HG03159 (cell line): ENCODE measurements at regions not wholly inside any gene's neighbourhood (a gene's known extent, or its start where the extent isn't known, plus 50 kb on each side); places are given as distances from the start of the nearest gene placed in this dataset.

Source experiments
- ATAC-seq: cut with Tn5 transposase; IDR thresholded peaks from one replicate; pipeline ENCODE4 v1.9.1; 2021; ENCODE audit warnings: mild to moderate bottlenecking, moderate library complexity; ENCODE audit not compliant: unreplicated experiment

- no peak for ATAC-seq
These were observed 219.2 kb upstream of the NAALADL2 start for GRCh38 chr3:174639970-174640369.

DNA sequence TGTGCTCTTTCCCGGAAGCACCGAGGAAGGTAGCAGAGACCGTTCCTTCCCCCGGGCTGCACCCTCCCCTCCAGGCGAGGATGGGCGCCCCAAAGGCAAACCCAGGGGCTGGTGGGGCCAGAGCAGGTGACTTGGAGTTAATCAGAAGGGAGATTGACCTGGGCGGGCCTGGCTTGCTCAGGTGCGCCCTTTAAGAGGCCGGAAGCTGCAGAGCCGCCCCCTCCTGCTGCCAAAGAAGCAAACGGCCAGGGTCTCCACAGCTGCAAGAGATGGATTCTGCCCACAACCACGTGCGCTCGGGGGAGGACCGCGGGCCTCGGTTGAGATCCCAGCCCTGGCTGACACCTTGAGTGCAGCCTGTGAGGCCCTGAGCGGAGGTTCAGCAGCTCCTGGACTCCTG lies 218.2 kb upstream of the NAALADL2 start:
- ATAC-seq: no peak

- no peak for ATAC-seq
These were observed 214.8 kb upstream of the NAALADL2 start for GRCh38 chr3:174644287-174644686.

- no peak for ATAC-seq
These were observed 207.2 kb upstream of the NAALADL2 start for GRCh38 chr3:174651951-174652350.

GRCh38 chr3:174659511-174659910 lies 199.6 kb upstream of the NAALADL2 start:
- no peak for ATAC-seq

- ATAC-seq: no peak
These were observed 196.5 kb upstream of the NAALADL2 start for GRCh38 chr3:174662653-174663052.

DNA sequence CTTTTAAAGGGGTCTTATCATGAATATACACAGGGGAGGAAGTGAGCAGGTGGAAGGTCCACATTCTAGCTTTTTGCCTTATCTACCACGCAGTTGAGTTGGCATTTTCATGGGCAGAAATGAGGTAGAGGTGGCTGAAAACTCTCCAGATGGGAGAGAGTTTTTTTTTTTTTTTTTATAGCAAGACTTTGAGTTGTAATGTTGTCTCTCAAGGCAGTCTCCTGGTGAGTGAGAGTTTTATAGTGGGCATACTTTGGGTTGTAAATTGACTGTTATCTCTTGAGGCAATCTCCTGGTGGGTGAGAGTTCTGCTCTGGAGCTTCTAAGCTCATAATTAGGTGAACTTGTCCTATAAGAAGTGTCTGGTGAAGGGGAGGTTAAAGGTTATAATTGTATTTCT lies 191.7 kb upstream of the NAALADL2 start:
- ATAC-seq: no peak

DNA sequence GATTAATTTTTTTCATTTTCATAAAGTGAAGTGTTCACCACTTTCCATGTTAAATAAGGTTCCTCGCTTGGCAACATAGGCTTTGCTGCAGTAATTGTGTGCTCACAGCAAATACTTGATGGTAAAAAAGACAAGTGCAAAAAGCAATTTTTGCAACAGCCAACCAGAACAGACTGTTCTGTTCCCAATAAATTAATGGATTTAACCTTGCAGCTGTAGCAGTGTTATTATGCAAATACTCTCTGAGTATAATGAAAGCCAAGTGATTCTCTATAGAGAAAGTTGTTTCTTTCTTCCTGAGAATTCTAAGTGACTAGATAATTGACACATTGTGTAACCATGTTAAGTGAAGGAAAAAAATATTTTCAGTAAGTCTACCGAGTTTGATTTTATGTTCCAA lies 183.7 kb upstream of the NAALADL2 start:
- no peak for ATAC-seq

GRCh38 chr3:174681784-174682183 lies 177.3 kb upstream of the NAALADL2 start:
- ATAC-seq: no peak

GRCh38 chr3:174685796-174686195 lies 173.3 kb upstream of the NAALADL2 start:
- no peak for ATAC-seq

DNA sequence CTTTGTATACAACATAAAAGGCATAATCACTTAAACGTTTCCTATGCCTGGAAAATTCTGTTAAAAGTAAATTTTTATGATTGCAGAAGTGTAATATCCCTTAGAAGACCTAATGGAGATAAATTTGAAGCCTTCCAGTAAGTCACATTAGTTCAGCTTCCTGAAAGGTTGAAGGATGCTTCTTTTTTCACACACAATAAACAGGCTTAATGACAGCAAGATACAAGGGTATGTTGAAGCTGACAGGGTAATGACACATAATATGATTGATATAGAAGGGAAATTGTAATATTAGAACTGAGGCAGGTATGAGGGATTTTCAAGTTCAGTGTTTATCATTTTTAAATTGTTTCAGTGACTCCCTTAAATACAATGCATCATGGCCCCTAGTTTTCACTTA lies 161.8 kb upstream of the NAALADL2 start:
- no peak for ATAC-seq

DNA sequence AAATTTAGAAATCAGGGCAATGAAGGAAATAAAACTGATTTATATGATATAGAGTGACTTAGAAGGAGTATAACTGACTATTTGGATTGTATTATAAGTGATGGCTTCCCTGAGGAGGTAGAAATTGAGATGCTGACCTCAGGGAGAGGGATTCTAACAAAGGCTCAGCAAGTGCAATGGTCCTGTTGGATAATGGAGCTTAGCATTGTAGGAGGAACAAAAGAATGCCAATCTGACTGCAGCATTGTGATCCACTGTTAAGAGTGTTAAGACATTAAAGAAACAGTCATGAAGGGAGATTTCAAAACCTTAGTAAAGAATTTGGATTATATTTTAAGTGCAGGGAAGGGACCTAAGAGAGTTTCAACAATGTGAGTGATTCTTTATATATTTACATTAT lies 158.4 kb upstream of the NAALADL2 start:
- no peak for ATAC-seq

GRCh38 chr3:174710612-174711011 lies 148.5 kb upstream of the NAALADL2 start:
- no peak for ATAC-seq

DNA sequence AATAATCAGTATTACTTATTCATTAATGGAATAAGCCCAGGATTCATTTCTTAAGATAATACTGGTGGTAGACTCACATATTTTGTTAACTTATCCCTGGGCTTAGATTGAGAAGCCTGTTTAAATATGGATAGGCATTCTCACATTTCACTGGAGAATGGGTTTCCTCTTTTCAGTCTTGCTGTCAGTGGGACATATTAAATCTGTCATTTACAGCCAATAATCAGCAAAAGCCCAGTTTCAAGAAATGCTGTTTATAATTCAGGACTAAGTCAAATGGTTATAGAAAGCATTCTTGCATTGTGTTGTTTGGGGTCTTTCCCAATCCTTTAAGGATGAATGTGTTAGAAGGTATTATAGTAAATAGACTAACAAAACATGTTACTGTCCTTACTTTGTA lies 143.7 kb upstream of the NAALADL2 start:
- no peak for ATAC-seq

DNA sequence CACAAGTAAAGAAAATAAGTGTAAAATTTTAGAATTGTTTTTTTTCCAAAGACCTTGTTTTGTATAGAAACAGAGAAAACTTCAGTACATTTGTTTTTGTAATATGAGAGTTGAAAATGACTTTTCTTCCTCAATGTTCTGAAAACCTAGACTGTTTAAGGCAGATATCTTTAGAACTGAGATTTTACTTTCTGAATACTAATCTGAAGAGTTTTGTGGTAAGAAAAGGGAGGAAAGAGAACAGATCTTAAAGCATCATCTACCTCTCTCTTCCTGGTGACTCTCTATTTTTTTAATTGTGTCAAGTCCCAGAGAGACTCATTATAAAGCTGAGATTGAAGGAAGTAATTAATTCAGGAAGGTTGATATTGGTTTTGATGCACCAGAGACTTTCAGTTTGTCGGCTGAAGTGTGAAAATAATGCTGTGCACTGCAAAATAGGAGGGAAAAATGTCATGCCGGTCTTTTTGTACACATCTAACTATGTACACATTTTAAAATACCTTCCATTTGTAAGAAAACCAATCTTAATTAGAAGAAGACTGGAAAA lies 142.1 kb upstream of the NAALADL2 start:
- no peak for ATAC-seq

DNA sequence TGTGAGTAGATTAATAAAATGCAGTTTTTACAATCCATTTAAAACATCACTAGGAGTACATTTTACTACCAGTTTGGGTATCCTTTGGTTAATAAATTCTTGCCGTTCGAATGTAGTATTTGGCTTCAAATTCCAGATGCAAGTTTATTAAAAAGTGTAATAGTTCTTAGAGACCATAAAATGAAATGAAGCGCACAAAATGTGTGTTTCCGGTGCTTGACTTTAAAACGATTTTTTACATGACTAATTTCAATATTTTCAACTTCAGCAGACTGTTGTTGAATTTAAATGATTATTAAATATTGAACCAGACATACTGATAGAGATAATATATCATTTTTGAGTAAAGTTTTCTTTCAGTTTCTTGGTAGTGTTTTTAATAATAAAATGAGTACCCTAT lies 138.4 kb upstream of the NAALADL2 start:
- ATAC-seq: no peak

- ATAC-seq: no peak
These were observed 133.8 kb upstream of the NAALADL2 start for GRCh38 chr3:174725303-174725702.

DNA sequence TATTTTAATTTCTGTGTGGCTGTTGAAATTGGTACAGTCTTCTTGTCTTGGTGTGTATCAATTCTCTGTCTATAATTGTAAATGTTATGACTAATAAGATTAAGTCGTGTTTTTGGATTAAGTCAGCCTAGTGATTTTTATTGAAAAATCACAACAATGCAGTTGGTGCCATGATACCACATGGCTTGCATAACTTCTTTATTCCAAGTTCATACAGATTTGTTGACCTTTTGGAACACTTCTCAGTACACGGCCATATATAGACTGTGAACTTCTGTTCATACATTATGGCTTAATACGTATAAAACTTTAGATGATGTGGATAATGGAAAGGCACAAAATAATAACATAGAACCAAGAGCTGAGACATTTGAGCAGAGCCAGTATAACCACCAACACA lies 121.2 kb upstream of the NAALADL2 start:
- ATAC-seq: no peak

- no peak for ATAC-seq
These were observed 110.0 kb upstream of the NAALADL2 start for GRCh38 chr3:174749143-174749542.

DNA sequence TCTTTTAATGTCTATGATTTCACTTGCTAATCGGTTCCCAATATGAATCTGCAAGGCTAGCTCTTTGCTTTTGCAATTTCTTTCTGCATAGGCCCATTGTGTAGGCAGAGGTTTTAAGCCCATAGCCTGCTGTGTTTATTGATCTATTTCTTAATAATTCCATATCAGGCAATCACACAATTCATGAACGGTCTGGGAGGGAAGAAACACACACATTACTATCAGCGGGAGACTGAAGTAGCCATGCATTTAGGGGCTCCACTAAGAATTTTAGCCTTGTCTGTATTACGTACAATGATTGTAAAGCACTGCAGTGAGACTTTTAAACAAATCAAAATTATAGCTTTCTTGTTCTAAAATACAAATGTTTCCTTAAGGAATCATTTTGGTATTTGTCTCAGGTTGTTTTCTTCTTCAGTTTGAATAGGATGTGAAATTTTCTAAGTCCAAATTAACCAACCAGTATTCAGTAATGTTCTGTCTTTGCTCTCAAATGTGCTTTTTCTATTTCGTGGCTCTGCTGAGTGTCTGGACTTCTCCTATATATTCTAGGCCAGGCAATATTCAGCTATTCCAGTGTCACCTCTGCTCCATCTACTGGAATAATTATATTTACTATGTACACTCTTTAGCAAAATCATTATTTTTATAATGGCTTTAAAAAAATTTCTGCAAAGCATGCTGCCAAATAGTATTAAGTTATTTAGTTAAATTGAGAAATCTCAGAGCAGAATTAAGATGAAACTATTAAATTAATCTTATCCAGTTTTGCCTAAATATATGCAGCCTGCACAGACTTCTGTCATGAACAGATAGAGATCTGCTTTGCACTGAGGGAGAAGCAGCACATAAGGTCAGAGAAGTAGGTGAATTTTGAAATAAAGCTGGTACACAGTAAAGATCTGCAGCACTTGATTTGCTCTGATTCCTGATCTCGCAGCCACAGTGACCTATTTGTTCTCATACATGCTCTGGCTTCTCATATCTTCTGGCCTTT lies 103.0 kb upstream of the NAALADL2 start:
- no peak for ATAC-seq

- ATAC-seq: no peak
These were observed 100.2 kb upstream of the NAALADL2 start for GRCh38 chr3:174758943-174759342.

DNA sequence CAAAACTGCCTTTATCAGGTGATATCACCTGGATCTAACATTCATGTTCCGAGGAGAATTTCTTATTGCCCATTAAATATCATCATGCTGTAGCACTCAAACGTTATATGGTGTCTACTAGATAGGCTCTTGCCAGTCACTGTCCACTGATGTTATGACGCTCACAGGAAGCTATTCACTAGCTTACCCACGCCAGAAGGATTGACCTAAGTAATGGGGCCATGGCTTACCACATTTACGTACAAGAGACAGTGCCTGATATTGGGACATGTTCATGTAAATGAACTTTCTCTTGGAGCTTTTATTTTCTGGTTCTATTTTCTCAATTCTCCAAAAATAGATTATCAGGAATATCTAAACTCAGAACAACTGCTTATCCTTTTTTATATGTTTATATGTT lies 91.7 kb upstream of the NAALADL2 start:
- no peak for ATAC-seq
